PC-3 (cell line): ENCODE measurements at regions not wholly inside any gene's neighbourhood (a gene's known extent, or its start where the extent isn't known, plus 50 kb on each side); places are given as distances from the start of the nearest gene placed in this dataset.

ENCODE experiments used
- CTCF ChIP-seq: fragments of 300-600 bp; sonication (generic); conservative IDR thresholded peaks from 2 replicates; pipeline ENCODE4 v1.5.1; 2017; ENCODE audit warnings: antibody characterized with exemption, low read depth, mild to moderate bottlenecking, low read length
- EZH2 ChIP-seq: fragments of 300-600 bp; sonication (generic); IDR thresholded peaks from one replicate; pipeline ENCODE4 v1.6.1; 2017; ENCODE audit warnings: antibody characterized with exemption, mild to moderate bottlenecking, low read length; ENCODE audit not compliant: unreplicated experiment
- EZH2phosphoT487 ChIP-seq: fragments of 300-600 bp; sonication (generic); IDR thresholded peaks from 2 replicates; pipeline ENCODE4 v1.6.1; 2018; ENCODE audit warnings: mild to moderate bottlenecking, antibody characterized with exemption, low read length, borderline replicate concordance

- no peak for TF ChIP-seq EZH2
- no peak for TF ChIP-seq CTCF
- no peak for TF ChIP-seq EZH2phosphoT487
Measured at GRCh38 chr16:87244636-87245197, 72.5 kb downstream of the C16orf95 start.
